ENCODE measurements at regions not wholly inside any gene's neighbourhood (a gene's known extent, or its start where the extent isn't known, plus 50 kb on each side); places are given as distances from the start of the nearest gene placed in this dataset.
A peak's percentile ranks its signal among the peaks of the same experiment; 100 is the strongest.
"Not testable (repeated sequence)": the region's sequence is repeated elsewhere in the genome, so short reads cannot be mapped to it uniquely, and the experiment has no call there.

DNA sequence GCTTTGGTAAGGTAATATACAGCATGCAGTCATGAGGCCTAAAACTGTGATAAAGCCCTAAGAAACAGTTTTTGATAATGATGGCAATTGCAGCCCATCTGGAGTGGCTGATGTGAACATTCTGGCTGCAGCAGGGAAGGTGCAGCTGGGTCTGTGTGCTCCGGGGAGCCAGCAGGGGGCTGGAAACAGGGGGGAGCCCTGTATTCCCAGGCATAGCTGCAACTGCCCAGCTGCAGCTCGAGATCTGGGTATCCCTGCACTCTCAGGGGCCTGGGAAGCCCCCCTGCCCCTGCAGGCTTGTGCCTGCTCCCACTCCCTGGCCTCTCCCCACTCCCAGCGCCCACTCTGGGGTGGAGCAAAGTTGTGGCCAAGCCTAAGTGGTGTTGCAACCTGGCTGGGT is 95.6 kb downstream of the RRAGB start:
- DNase-seq (ENCODE audit: low read depth in 4 of 4, low spot score in 1 of 4): no peak

GRCh38 chrX:55815546-55815945 is 98.0 kb downstream of the RRAGB start:
- no peak for DNase-seq (ENCODE audit: low read depth in 4 of 4, low spot score in 1 of 4)

- DNase-seq (ENCODE audit: low read depth in 4 of 4, low spot score in 1 of 4): no peak
Observed at GRCh38 chrX:55816023-55816422, 98.5 kb downstream of the RRAGB start.

GRCh38 chrX:55818673-55819375 is 101.3 kb downstream of the RRAGB start:
- no peak for DNase-seq (ENCODE audit: low read depth in 4 of 4, low spot score in 1 of 4)

DNA sequence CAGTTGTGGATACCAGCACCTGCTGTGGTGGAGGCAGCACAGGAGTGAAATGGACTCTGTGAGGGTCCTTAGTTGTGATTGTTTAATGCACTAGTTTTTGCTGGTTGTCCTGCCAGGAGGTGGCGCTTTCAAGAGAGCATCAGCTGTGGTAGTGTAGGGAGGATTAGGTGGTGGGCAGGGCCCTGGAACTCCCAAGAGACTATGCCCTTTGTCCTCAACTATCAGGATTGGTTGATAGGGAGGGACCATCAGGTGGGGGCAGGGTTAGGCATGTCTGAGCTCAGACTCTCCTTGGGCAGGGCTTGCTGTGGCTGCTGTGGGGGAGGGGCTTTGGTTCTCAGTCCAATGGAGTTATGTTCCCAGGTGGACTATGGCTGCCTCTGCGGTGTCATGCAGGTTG is 121.9 kb downstream of the RRAGB start:
- DNase-seq (ENCODE audit: low read depth in 4 of 4, low spot score in 1 of 4): no peak

GRCh38 chrX:55841962-55842752 is 124.6 kb downstream of the RRAGB start:
- DNase-seq (ENCODE audit: low read depth in 4 of 4, low spot score in 1 of 4): no peak

GRCh38 chrX:55866779-55867178 is 149.2 kb downstream of the RRAGB start:
- DNase-seq (ENCODE audit: low read depth in 4 of 4, low spot score in 1 of 4): not testable (repeated sequence)

DNA sequence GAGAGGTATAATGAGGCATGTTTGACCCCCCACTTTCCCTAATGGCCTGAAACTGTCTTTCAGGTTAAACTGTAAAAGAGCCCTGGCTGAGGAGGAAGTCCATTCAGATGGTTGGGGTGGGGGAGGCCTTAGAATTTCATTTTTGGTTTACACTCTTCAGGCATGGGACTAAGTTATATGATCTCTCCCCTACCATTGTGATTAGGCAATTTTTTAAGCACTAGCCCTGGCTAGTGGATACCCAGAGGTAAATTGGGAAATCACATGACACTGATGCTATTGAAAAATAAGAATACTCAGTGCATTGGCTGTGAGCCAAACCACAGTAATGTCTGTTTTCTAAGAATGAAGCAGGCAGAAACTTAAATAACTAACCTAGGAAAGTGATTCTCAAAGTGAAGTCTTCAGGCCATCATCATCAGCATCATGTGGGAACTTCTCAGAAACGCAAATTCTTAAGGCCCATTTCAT is 149.7 kb downstream of the RRAGB start:
- DNase-seq (ENCODE audit: low read depth in 4 of 4, low spot score in 1 of 4): no peak

- no peak for DNase-seq (ENCODE audit: low read depth in 4 of 4, low spot score in 1 of 4)
Observed at GRCh38 chrX:55867708-55868107, 150.2 kb downstream of the RRAGB start.

DNA sequence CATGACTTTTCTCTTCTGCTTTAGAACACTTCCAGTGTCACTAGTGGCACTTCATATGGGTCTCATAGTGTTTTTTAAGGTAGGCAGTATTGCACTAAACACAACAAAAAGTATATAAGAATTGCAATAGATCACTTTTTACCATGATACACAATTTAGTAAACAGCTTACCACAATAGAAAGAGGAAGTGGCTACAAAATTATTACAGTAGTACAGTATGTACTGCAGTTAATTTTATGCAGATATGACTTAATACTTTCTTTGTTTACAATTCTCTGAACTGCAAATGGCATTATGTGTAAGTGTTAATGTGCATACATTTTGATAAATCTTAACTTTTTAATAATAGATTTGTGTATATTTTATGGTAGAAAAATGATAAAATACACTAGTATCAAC is 157.3 kb downstream of the RRAGB start:
- no peak for DNase-seq (ENCODE audit: low read depth in 4 of 4, low spot score in 1 of 4)

GRCh38 chrX:55883541-55883940 is 166.0 kb downstream of the RRAGB start:
- DNase-seq (ENCODE audit: low read depth in 4 of 4, low spot score in 1 of 4): not testable (repeated sequence)

DNA sequence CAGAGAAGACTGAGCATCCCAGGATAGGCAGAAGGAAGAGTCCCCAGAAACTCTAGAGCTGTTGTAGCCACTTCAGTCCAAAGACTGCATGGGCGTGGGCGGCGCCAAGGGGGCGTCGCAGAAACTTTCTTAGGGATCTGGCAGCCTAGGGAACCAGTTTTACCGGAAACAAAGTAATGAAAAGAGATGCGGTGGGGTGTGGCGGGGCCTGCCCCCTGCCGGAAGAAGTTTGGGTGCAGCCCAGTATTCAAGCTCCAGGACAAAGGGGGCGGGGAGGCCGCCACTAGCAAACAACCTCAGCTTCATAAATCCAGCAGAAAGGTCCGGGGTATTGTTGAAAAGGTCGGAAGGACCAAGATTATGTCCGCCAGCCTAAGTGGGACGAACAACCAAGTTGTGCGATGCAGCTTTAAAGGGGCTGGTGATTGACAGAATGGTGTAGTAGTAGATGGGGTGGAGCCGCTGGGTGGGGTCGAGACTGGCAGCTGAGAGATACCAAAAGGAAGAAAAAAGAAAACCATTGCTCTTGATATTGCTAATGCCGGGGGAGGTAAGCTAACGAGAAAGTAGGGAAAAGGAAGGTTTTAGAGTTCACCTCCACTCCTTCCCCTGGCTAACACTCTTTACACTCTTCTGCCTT is 190.5 kb downstream of the RRAGB start:
- DNase-seq (ENCODE audit: low read depth in 4 of 4, low spot score in 1 of 4): peak in 2 of 4 experiments; percentile 13 to 38

DNA sequence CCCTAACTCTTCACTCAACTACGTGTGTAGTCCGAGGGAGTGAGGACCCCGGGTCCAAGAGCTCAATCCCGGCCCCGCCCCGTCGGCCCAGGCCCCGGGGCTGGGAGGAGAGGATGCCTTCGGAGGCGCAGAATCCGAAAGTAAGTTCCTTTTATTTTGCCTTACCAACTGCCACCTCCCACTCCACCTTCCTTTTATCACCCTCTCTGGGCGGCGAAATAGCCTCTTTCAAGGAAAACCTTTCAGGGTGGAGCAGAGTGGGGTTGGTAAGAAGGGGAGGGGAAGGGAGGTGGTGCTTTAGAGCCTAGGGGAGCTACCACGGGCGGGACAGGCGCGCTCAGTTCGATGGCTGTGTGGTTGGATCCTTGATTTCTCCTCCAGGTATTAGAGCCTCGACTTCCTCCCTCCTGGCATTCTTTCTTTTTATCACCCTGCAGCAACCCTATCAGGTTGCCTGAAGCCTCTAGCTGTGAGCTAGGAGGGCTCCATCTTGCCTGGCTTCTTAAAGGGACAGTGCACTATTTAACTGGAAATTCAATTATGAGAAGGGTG is 191.2 kb downstream of the RRAGB start:
- no peak for DNase-seq (ENCODE audit: low read depth in 4 of 4, low spot score in 1 of 4)

DNA sequence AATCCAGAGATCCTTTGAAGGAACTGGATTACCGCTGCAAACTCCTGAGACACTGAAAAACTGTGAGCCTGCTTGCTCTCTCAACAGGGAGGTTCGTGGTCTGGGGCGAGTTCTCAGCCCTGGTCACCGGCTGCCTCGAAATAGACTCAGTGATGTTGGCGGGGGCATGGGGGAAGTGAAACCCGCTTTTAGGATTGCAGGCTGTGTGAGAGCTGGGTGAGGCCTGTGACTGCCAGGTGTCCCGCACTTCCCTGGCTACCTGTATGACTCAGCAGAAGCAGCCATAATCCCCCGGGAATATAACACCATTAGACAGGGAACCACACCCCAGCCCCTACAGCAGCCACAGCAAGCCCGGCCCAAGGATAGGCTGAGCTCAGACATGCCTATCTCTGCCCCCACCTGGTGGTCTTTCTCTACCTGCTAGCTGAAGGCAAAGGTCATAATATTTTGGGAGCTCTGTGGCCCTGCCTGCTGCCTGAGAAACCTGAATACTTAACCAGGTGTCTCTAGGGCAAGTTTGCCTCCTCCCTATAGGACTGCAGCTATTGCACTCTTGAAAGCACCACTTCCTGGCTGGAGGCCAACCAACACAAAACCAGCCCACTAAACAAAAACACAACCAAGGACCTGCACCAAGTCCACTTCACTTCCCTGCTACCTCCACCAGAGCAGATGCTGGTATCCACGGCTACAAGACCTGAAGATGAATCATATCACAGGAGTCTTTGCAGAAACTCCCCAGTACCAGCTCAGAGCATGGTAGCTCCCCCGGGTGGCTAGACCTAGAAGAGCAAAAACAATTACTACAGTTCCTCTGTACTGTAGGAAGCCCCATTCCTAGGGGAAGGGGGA is 202.0 kb downstream of the RRAGB start:
- no peak for DNase-seq (ENCODE audit: low read depth in 4 of 4, low spot score in 1 of 4)

DNA sequence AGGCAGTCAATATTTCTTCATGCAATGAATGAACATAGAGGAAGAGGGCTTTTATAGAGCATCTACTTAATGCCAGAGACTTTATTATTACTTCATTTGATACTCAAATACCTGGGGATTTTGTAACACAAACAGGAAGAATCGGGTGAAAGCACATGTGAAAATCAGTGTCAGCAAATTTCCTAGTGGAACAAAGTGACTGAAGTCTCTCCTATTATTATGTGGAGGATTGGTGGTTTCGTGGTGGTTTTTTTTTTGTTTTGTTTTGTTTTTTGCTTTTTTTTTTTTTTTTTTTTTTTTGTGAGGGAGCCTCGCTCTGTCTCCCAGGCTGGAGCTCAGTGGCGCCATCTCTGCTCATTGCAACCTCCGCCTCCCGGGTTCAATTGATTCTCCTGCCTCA is 207.0 kb downstream of the RRAGB start:
- DNase-seq (ENCODE audit: low read depth in 4 of 4, low spot score in 1 of 4): no peak

- not testable (repeated sequence) for DNase-seq (ENCODE audit: low read depth in 4 of 4, low spot score in 1 of 4)
Observed at GRCh38 chrX:55928529-55928928, 211.0 kb downstream of the RRAGB start.

All from stimulated activated CD4-positive, alpha-beta T cell treated with anti-CD3 and anti-CD28 coated beads, Interleukin-1b, Interleukin-23, amount 100 ng/mL, for 24 hours (primary cell).